ENCODE measurements at regions not wholly inside any gene's neighbourhood (a gene's known extent, or its start where the extent isn't known, plus 50 kb on each side); places are given as distances from the start of the nearest gene placed in this dataset.
"Not testable (repeated sequence)": the region's sequence is repeated elsewhere in the genome, so short reads cannot be mapped to it uniquely, and the experiment has no call there.

GRCh38 chr9:19937121-19937520, 148.3 kb upstream of the SLC24A2 start:
- no peak for DNase-seq (ENCODE audit: low read depth)

- DNase-seq (ENCODE audit: low read depth), result no peak
Observed at GRCh38 chr9:19936598-19936997, 147.8 kb upstream of the SLC24A2 start.

- no peak for DNase-seq (ENCODE audit: low read depth)
Observed at GRCh38 chr9:19935422-19935821, 146.6 kb upstream of the SLC24A2 start.

GRCh38 chr9:19934301-19934871, 145.5 kb upstream of the SLC24A2 start:
- no peak for DNase-seq (ENCODE audit: low read depth)

- no peak for DNase-seq (ENCODE audit: low read depth)
Observed at GRCh38 chr9:19931098-19931890, 142.5 kb upstream of the SLC24A2 start.

- DNase-seq (ENCODE audit: low read depth), result no peak
Observed at GRCh38 chr9:19927560-19927959, 138.7 kb upstream of the SLC24A2 start.

GRCh38 chr9:19926774-19927173, 137.9 kb upstream of the SLC24A2 start:
- no peak for DNase-seq (ENCODE audit: low read depth)

- peak; percentile 55 for DNase-seq (ENCODE audit: low read depth)
Observed at GRCh38 chr9:19925674-19926503, 137.1 kb upstream of the SLC24A2 start.

GRCh38 chr9:19924080-19924479, 135.2 kb upstream of the SLC24A2 start:
- no peak for DNase-seq (ENCODE audit: low read depth)

- DNase-seq (ENCODE audit: low read depth), result no peak
Observed at GRCh38 chr9:19922476-19923118, 133.8 kb upstream of the SLC24A2 start.

GRCh38 chr9:19920401-19920800, 131.6 kb upstream of the SLC24A2 start:
- DNase-seq (ENCODE audit: low read depth), result no peak

GRCh38 chr9:19918630-19919029, 129.8 kb upstream of the SLC24A2 start:
- DNase-seq (ENCODE audit: low read depth), result no peak

GRCh38 chr9:19914044-19914443, 125.2 kb upstream of the SLC24A2 start:
- no peak for DNase-seq (ENCODE audit: low read depth)

- DNase-seq (ENCODE audit: low read depth), result no peak
Observed at GRCh38 chr9:19913151-19913550, 124.3 kb upstream of the SLC24A2 start.

- no peak for DNase-seq (ENCODE audit: low read depth)
Observed at GRCh38 chr9:19903076-19903475, 114.2 kb upstream of the SLC24A2 start.

- DNase-seq (ENCODE audit: low read depth), result no peak
Observed at GRCh38 chr9:19901586-19901985, 112.7 kb upstream of the SLC24A2 start.

- DNase-seq (ENCODE audit: low read depth), result no peak
Observed at GRCh38 chr9:19896161-19896560, 107.3 kb upstream of the SLC24A2 start.

GRCh38 chr9:19895578-19895977, 106.7 kb upstream of the SLC24A2 start:
- DNase-seq (ENCODE audit: low read depth), result not testable (repeated sequence)

- DNase-seq (ENCODE audit: low read depth), result no peak
Observed at GRCh38 chr9:19895006-19895405, 106.2 kb upstream of the SLC24A2 start.

GRCh38 chr9:19885608-19886007, 96.8 kb upstream of the SLC24A2 start:
- no peak for DNase-seq (ENCODE audit: low read depth)

- DNase-seq (ENCODE audit: low read depth), result no peak
Observed at GRCh38 chr9:19879062-19879461, 90.2 kb upstream of the SLC24A2 start.

GRCh38 chr9:19876569-19877316, 87.9 kb upstream of the SLC24A2 start:
- no peak for DNase-seq (ENCODE audit: low read depth)
